MCF 10A (cell line): ENCODE measurements at regions not wholly inside any gene's neighbourhood (a gene's known extent, or its start where the extent isn't known, plus 50 kb on each side); places are given as distances from the start of the nearest gene placed in this dataset.

Experiments used
- BruUV-seq: library from RNA; stranded (reverse); fragments of 400-500 nt; replicated peaks from 2 replicates; lab custom pipeline; 2021; lab: Mats Ljungman, UMichigan
- CTCF ChIA-PET: fragments of 300-600 bp; sonication (Branson Sonifier 250); formaldehyde crosslinking; extraction: SDS; loops from one replicate; lab custom pipeline; 2021; ENCODE audit warnings: antibody characterized with exemption, inconsistent platforms; lab: Yijun Ruan, JAX
- POLR2A ChIA-PET: fragments of 300-600, 350-650 bp; sonication (Branson Sonifier 250); formaldehyde crosslinking; extraction: SDS; loops from one replicate; lab custom pipeline; 2020; ENCODE audit warnings: antibody characterized with exemption, inconsistent platforms; lab: Yijun Ruan, JAX
- DNase-seq: peaks from one replicate; pipeline ENCODE4 v3.0.0-alpha.2; 2018; ENCODE audit not compliant: unreplicated experiment
- H3K27ac Mint-ChIP-seq: one replicate; pipeline ENCODE4 v1.8.0; 2022; ENCODE audit warnings: mild to moderate bottlenecking, low read depth, mixed read lengths; ENCODE audit not compliant: unreplicated experiment
- H3K27me3 Mint-ChIP-seq: one replicate; pipeline ENCODE4 v1.8.0; 2022; ENCODE audit warnings: mixed read lengths; ENCODE audit not compliant: insufficient read depth, unreplicated experiment
- H3K36me3 Mint-ChIP-seq: one replicate; pipeline ENCODE4 v1.8.0; 2022; ENCODE audit warnings: mild to moderate bottlenecking, moderate library complexity, mixed read lengths; ENCODE audit not compliant: insufficient read depth, unreplicated experiment
- H3K4me1 Mint-ChIP-seq: one replicate; pipeline ENCODE4 v1.8.0; 2022; ENCODE audit warnings: mixed read lengths; ENCODE audit not compliant: insufficient read depth, unreplicated experiment
- H3K4me3 Mint-ChIP-seq: one replicate; pipeline ENCODE4 v1.8.0; 2022; ENCODE audit warnings: mild to moderate bottlenecking, moderate library complexity, mixed read lengths; ENCODE audit not compliant: unreplicated experiment
- H3K9me3 Mint-ChIP-seq: one replicate; pipeline ENCODE4 v1.8.0; 2022; ENCODE audit warnings: mixed read lengths; ENCODE audit not compliant: unreplicated experiment
- CTCF ChIP-seq: fragments of 200-600 bp; IDR thresholded peaks from one replicate; pipeline ENCODE4 v1.8.0; 2022; ENCODE audit warnings: antibody characterized with exemption, mild to moderate bottlenecking; ENCODE audit not compliant: unreplicated experiment
- intact Hi-C: fragments of 100-400 bp; cut with micrococcal nuclease; formaldehyde crosslinking; loops from 2 replicates; pipeline ENCODE4 v1.14.1; 2022

DNA sequence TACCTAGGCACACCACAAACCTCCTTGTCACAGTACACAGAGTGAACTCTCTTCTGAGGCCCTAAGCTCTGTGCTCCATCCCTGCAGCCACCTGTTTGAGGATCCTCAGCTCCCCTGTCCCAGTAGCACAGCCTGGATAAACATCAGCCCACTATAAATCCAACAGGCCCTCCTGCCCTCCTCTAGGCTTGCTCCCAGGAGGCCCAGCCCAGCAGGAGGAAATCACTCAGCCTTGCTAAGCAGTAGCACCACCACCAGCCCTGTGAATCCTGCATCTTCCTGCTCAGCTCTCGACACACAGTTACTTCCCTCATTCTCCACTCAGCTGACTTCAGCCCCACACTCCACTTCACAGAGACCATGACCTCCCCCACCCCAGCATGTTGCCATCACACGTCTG lies 273.9 kb downstream of the BCOR start:
- no peak overlapping the region for H3K27ac Mint-ChIP-seq
- H3K9me3 Mint-ChIP-seq, result no peaks in the 10 kb centered on the region
- BruUV-seq, result no TSS peak
- intact Hi-C loops, result no loop called here
- POLR2A ChIA-PET, result interaction anchor here (0.6 kb wide), 1 partner anchor 943 kb away, joined by 3 read pairs; no protein-coding TSS in a partner anchor
- CTCF ChIA-PET, result interaction anchor here (0.9 to 1.5 kb wide), 2 partner anchors 9 to 15 kb away, joined by 3 to 6 read pairs; no protein-coding TSS in a partner anchor
- no peak for DNase-seq
- no peak for TF ChIP-seq CTCF
- no peaks in the 10 kb centered on the region for H3K36me3 Mint-ChIP-seq
- H3K4me3 Mint-ChIP-seq, result no peak overlapping the region
- H3K4me1 Mint-ChIP-seq, result no peaks in the 10 kb centered on the region
- H3K27me3 Mint-ChIP-seq, result peaks cover 67% of the 10 kb centered on the region

- no peak for TF ChIP-seq CTCF
- CTCF ChIA-PET, result no interaction called here
- no peak overlapping the region for H3K27ac Mint-ChIP-seq
Observed at GRCh38 chrX:39826813-39827543, 270.8 kb downstream of the BCOR start.

GRCh38 chrX:39827951-39828350 lies 269.8 kb downstream of the BCOR start:
- ChIA-PET CTCF (no interaction called here), POLR2A (no interaction called here)
- intact Hi-C loops, result no loop called here
- Mint-ChIP-seq H3K27me3 (peaks cover 59% of the 10 kb centered on the region), H3K4me3 (no peak overlapping the region), H3K4me1 (no peaks in the 10 kb centered on the region), H3K27ac (no peak overlapping the region), H3K36me3 (no peaks in the 10 kb centered on the region), H3K9me3 (no peaks in the 10 kb centered on the region)
- TF ChIP-seq CTCF, result no peak
- BruUV-seq, result no TSS peak
- no peak for DNase-seq

More at GRCh38 chrX:39826813-39827543, 270.8 kb downstream of the BCOR start:
- BruUV-seq, result no TSS peak
- no peaks in the 10 kb centered on the region for H3K9me3 Mint-ChIP-seq
- H3K4me3 Mint-ChIP-seq, result no peak overlapping the region
- intact Hi-C loops, result no loop called here
- no peak for DNase-seq
- POLR2A ChIA-PET, result no interaction called here
- H3K36me3 Mint-ChIP-seq, result no peaks in the 10 kb centered on the region
- H3K27me3 Mint-ChIP-seq, result peaks cover 59% of the 10 kb centered on the region
- no peaks in the 10 kb centered on the region for H3K4me1 Mint-ChIP-seq

- H3K9me3 Mint-ChIP-seq, result no peaks in the 10 kb centered on the region
- intact Hi-C loops, result no loop called here
- ChIA-PET POLR2A (no interaction called here), CTCF (no interaction called here)
- H3K4me3 Mint-ChIP-seq, result no peak overlapping the region
- BruUV-seq, result no TSS peak
- no peak overlapping the region for H3K27ac Mint-ChIP-seq
- H3K4me1 Mint-ChIP-seq, result no peaks in the 10 kb centered on the region
- peaks cover 51% of the 10 kb centered on the region for H3K27me3 Mint-ChIP-seq
- no peak for DNase-seq
- TF ChIP-seq CTCF, result no peak
- H3K36me3 Mint-ChIP-seq, result no peaks in the 10 kb centered on the region
Observed at GRCh38 chrX:39828971-39829370, 268.8 kb downstream of the BCOR start.
